Keratinocyte (primary cell): ENCODE measurements at regions not wholly inside any gene's neighbourhood (a gene's known extent, or its start where the extent isn't known, plus 50 kb on each side); places are given as distances from the start of the nearest gene placed in this dataset.

Source experiments
- EZH2 ChIP-seq: IDR thresholded peaks from one replicate; pipeline ENCODE4 v1.6.1; 2012; ENCODE audit warnings: inconsistent platforms, mild to moderate bottlenecking, low read length, moderate library complexity
- TF ChIP-seq, protein P1 (sequence below), 3 experiments: IDR thresholded peaks in 1 of 3; conservative IDR thresholded peaks in 1 of 3; optimal IDR thresholded peaks in 1 of 3; 2 replicates in 2 of 3; 3 replicates in 1 of 3; pipeline versions ENCODE3 to v1.5.1; 2011; ENCODE audit warnings: low read length in 3 of 3, mild to moderate bottlenecking in 3 of 3, moderate library complexity in 2 of 3, control low read depth in 1 of 3, inconsistent platforms in 1 of 3; ENCODE audit not compliant: insufficient read depth in 2 of 3; ENCODE audit errors: extremely low read depth in 1 of 3

DNA sequence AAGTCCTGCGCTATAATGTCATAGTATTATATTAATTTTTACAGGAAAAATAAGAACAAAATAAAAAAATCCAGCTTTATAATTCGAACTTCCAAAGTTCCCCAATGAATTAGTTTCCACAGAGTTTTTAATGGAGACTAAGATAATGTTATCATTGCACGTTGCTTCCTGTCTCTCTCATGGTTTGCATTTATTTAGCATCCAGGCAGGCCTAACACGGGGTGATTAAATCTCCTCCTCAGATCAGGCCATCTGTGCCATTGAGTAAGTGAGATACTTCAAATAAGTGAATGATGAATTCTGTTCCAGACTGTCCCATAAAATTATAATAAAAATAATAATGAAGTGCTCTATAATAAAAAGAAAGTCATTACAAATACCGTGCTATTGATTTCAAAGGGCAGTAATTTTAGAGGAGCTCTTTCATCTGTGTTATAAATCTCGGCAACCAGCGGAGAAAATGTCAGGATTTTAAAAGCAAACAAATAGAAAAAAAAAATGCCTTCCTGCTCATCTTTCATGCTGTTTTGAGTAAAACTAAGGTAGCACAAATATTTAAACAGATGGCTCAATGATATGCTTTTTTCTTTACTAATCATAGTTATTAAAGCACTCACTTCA is 570.6 kb upstream of the ZNF608 start:
- TF ChIP-seq, protein P1, sequence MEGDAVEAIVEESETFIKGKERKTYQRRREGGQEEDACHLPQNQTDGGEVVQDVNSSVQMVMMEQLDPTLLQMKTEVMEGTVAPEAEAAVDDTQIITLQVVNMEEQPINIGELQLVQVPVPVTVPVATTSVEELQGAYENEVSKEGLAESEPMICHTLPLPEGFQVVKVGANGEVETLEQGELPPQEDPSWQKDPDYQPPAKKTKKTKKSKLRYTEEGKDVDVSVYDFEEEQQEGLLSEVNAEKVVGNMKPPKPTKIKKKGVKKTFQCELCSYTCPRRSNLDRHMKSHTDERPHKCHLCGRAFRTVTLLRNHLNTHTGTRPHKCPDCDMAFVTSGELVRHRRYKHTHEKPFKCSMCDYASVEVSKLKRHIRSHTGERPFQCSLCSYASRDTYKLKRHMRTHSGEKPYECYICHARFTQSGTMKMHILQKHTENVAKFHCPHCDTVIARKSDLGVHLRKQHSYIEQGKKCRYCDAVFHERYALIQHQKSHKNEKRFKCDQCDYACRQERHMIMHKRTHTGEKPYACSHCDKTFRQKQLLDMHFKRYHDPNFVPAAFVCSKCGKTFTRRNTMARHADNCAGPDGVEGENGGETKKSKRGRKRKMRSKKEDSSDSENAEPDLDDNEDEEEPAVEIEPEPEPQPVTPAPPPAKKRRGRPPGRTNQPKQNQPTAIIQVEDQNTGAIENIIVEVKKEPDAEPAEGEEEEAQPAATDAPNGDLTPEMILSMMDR (optimal IDR thresholded peaks at IDR 0.05 in 1 of 3, IDR thresholded peaks at IDR 0.05 in 1 of 3, conservative IDR thresholded peaks at IDR 0.05 in 1 of 3; ENCODE audit: extremely low read depth in 1 of 3, insufficient read depth in 2 of 3, low read length in 3 of 3), result no peak
- TF ChIP-seq EZH2, result no peak
